Suprapubic skin (tissue), 4 donors: ENCODE measurements at regions not wholly inside any gene's neighbourhood (a gene's known extent, or its start where the extent isn't known, plus 50 kb on each side); places are given as distances from the start of the nearest gene placed in this dataset.

Source experiments
- DNase-seq, 2 donors: peaks; one replicate each; pipeline ENCODE4 v3.0.0-alpha.2; 2019; ENCODE audit warnings: low spot score in 2 of 2
- H3K27ac ChIP-seq: fragments of 200-600 bp; sonication (generic); one replicate; pipeline ENCODE4 v1.5.1; 2019
- H3K27me3 ChIP-seq: fragments of 200-600 bp; sonication (generic); one replicate; pipeline ENCODE4 v1.5.1; 2019
- H3K36me3 ChIP-seq: fragments of 200-600 bp; sonication (generic); one replicate; pipeline ENCODE4 v1.5.1; 2019
- H3K4me1 ChIP-seq: fragments of 200-600 bp; sonication (generic); one replicate; pipeline ENCODE4 v1.5.1; 2019
- H3K4me3 ChIP-seq: fragments of 200-600 bp; sonication (generic); one replicate; pipeline ENCODE4 v1.5.1; 2019; ENCODE audit warnings: mild to moderate bottlenecking
- H3K9me3 ChIP-seq: fragments of 200-600 bp; sonication (generic); one replicate; pipeline ENCODE4 v1.5.1; 2019
- CTCF ChIP-seq, 2 donors: fragments of 200-600 bp in 1 of 2; fragments of 450-650 bp in 1 of 2; sonication (generic) in 1 of 2; IDR thresholded peaks; one replicate each; pipeline ENCODE4 v1.5.1; 2016 to 2019; ENCODE audit warnings: antibody characterized with exemption in 2 of 2, mild to moderate bottlenecking in 1 of 2, moderate library complexity in 1 of 2
- EP300 ChIP-seq: sonication (generic); formaldehyde crosslinking; IDR thresholded peaks from one replicate; pipeline ENCODE4 v1.6.1; 2017; ENCODE audit warnings: antibody characterized with exemption
- POLR2A ChIP-seq, 2 donors: fragments of 450-650 bp; IDR thresholded peaks; one replicate each; pipeline ENCODE4 v1.6.1; 2017; ENCODE audit warnings: antibody characterized with exemption in 2 of 2, mild to moderate bottlenecking in 2 of 2, moderate library complexity in 2 of 2
- POLR2AphosphoS5 ChIP-seq, 3 donors: sonication (generic); formaldehyde crosslinking; IDR thresholded peaks; one replicate each; pipeline ENCODE4 v1.6.1; 2017; ENCODE audit warnings: antibody characterized with exemption in 3 of 3
- WGBS: methylation state at CpG from one replicate; pipeline ENCODE4 v1.1.5; 2018; 5-methylcytosine and 5-hydroxymethylcytosine counted together

DNA sequence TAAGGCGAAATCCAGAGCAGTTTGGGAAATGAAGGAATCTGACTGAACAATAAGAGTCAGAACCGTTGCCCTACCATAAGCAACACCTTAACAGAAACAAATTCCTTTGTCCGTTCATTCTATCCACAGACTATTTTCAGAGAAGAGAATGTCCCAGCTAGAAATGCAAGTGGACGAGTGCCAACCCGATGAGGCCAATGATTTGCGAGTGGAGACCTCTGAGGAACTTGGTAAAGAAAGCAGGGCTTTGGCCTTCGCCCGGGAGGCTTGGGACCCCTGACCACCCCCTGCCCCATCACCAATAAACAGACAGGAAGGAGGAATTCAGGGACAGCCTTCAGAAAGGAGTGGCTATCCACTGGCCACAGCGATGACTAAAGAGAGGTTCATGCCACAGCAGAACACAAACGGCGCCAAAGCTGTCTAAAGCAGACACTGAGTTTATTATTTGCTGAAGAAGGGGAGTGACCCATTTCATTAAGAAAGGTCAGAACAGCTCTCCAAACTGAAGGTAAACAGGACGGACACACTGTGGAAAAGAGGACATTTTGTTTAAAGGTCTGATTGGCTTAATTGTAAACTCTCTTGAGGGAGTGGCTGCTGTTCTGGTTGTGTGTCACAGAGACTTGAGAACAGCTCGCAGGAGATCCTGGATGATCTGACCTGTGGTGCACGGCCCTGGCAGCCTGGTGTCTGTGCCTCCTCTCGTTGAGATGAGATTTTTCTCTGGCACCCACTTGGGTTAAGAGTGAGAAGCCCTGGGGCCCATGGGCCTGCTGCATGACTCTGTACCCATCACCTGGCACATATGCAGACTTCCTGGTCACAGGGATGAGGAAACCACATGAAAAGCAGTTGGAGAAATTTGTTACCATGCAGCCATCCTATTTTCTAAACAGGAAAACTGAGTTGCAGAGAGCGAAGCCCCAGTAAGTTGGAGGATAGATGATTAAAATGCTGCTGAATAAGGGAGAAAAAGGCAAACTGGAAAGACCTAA is 142.0 kb upstream of the PZP start:
- no peak for DNase-seq
- 72% methylated on average over 16 of the region's 16 CpGs for WGBS
- H3K27me3 ChIP-seq: no peaks in the 10 kb centered on the region
- TF ChIP-seq CTCF (IDR thresholded peaks at IDR 0.05) (no peak), EP300 (no peak), POLR2AphosphoS5 (IDR thresholded peaks at IDR 0.05) (no peak), POLR2A (IDR thresholded peaks at IDR 0.05) (no peak)
- peaks cover 16% of the 10 kb centered on the region for H3K9me3 ChIP-seq
- no peak overlapping the region for H3K4me3 ChIP-seq
- no peak overlapping the region for H3K27ac ChIP-seq
- H3K4me1 ChIP-seq: peaks cover 3% of the 10 kb centered on the region
- no peaks in the 10 kb centered on the region for H3K36me3 ChIP-seq

GRCh38 chr12:9348906-9349518 is 140.8 kb upstream of the PZP start:
- H3K36me3 ChIP-seq: no peaks in the 10 kb centered on the region
- H3K4me3 ChIP-seq: no peak overlapping the region
- peaks cover 8% of the 10 kb centered on the region for H3K9me3 ChIP-seq
- H3K4me1 ChIP-seq: peaks cover 3% of the 10 kb centered on the region
- H3K27me3 ChIP-seq: no peaks in the 10 kb centered on the region
- no peak overlapping the region for H3K27ac ChIP-seq
- 95% methylated on average over 16 of the region's 29 CpGs for WGBS
- no peak for DNase-seq
- TF ChIP-seq EP300 (no peak), CTCF (IDR thresholded peaks at IDR 0.05) (no peak), POLR2AphosphoS5 (IDR thresholded peaks at IDR 0.05) (no peak), POLR2A (IDR thresholded peaks at IDR 0.05) (no peak)

DNA sequence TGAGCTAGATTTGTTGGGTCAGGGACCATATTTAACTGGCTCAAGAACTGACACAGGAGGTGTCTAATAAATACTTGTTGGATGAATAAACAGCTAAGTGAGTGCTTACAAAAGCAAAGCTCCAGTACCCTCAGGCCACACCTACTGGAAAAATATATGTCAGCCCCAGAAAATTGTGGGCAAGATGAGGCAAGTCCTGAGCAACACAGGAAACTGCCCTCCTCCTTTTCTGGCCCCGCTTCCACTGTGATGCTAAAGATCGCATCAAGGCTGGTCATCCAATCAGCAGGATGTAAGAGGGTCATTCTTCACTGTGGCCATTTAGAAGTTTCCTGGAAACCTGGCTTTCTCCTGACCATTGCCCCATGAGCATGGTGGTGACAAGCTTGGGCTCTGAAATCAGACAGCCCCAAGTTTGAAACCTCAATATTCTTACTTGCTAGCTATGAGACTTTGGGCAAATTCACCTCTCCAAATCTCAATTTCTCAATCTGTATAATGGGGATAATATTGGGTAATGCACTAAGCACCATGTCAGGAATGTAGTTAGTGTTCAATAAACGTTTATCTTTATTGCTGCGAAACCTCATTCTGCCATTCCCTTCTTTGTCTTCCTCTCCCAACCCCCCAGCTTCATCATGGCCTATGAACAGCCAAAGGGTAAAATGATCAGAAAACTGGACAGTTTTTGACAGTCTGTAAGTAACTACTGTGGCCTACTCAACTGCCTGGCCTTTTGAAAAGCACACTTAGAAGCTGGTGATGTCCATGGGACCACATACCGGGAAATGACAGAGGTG is 139.3 kb upstream of the PZP start:
- 69% methylated on average over 5 of the region's 5 CpGs for WGBS
- no peaks in the 10 kb centered on the region for H3K36me3 ChIP-seq
- peaks cover 3% of the 10 kb centered on the region for H3K4me1 ChIP-seq
- DNase-seq: no peak
- H3K27ac ChIP-seq: no peak overlapping the region
- H3K27me3 ChIP-seq: no peaks in the 10 kb centered on the region
- H3K4me3 ChIP-seq: no peak overlapping the region
- no peak for TF ChIP-seq EP300
- no peak for TF ChIP-seq POLR2A (IDR thresholded peaks at IDR 0.05)
- no peak for TF ChIP-seq CTCF (IDR thresholded peaks at IDR 0.05)
- no peak for TF ChIP-seq POLR2AphosphoS5 (IDR thresholded peaks at IDR 0.05)
- H3K9me3 ChIP-seq: no peaks in the 10 kb centered on the region

DNA sequence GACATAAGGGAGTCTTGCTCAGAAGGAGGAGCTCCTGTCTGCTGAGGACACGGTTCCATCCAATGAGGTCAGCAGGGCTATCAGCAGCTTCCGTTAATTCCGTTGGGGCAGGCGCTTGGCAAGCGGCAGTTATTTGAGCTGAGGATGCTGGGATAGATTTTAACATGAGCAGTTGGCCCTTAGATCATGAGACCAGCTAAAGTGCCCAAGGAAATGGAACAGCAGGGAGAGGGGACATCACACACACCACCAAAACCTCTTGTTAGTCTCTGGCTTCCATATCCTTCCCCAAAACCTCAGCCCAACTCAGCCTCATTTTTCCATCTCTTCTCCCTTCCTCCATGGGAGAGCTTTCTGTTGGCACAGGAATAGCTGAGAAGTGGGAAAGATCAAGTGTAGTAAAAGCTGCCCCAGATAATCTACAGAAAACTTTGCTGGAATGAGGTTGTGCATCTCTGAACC is 138.7 kb upstream of the PZP start:
- no peak for DNase-seq
- Histone ChIP-seq H3K9me3 (no peaks in the 10 kb centered on the region), H3K27ac (no peak overlapping the region), H3K36me3 (no peaks in the 10 kb centered on the region), H3K27me3 (no peaks in the 10 kb centered on the region), H3K4me1 (peaks cover 3% of the 10 kb centered on the region), H3K4me3 (no peak overlapping the region)
- 79% methylated on average over 5 of the region's 5 CpGs for WGBS
- no peak for TF ChIP-seq EP300
- TF ChIP-seq POLR2AphosphoS5 (IDR thresholded peaks at IDR 0.05): no peak
- no peak for TF ChIP-seq POLR2A (IDR thresholded peaks at IDR 0.05)
- TF ChIP-seq CTCF (IDR thresholded peaks at IDR 0.05): no peak
